GM18858 (cell line): ENCODE measurements at regions not wholly inside any gene's neighbourhood (a gene's known extent, or its start where the extent isn't known, plus 50 kb on each side); places are given as distances from the start of the nearest gene placed in this dataset.
"Not testable (repeated sequence)": the region's sequence is repeated elsewhere in the genome, so short reads cannot be mapped to it uniquely, and the experiment has no call there.

ENCODE experiments used
- ATAC-seq: cut with Tn5 transposase; IDR thresholded peaks from one replicate; pipeline ENCODE4 v1.9.1; 2021; ENCODE audit not compliant: unreplicated experiment

DNA sequence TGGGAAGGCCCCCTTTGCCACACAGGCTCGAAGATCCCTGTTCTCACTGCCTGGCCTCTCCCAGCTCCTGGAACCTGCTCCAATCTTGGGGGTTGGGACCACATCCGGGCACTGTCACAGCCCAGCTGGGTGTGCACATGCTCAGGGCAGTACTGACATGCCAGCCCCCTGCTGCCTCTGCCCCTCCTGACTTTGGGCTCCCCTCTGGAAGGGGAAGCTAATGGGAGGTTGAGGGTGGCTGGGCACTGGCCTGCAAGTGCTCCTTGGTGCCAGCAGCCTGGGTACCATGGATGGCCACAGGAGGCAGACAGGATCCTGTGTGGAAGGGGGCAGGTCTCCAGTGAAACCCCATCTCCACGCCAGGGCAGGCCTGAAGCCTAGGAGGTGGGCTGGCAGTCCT, 126.1 kb upstream of the NOL4 start:
- no peak for ATAC-seq

- ATAC-seq, result no peak
These were observed 127.9 kb upstream of the NOL4 start for GRCh38 chr18:34352385-34353163.

DNA sequence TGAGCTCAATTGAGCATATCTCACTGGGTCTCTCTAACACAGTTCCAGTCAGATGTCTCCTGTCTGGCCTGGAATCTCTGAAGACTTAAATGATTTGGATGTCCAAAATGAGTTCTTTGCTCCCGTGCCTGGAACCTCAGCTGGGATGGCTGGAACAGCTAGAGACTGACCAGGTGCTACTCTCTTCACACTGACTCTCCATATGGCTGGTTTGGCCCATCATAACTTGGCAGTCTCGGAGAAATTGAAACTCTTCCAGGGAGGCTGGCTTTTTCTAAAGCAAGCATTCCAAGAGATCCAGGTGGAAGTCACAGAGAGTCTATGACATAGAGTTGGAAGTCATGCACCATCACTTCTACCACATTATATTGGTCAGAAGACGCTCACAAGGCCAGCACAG, 129.6 kb upstream of the NOL4 start:
- ATAC-seq, result no peak

GRCh38 chr18:34357944-34358580, 133.3 kb upstream of the NOL4 start:
- ATAC-seq, result no peak

DNA sequence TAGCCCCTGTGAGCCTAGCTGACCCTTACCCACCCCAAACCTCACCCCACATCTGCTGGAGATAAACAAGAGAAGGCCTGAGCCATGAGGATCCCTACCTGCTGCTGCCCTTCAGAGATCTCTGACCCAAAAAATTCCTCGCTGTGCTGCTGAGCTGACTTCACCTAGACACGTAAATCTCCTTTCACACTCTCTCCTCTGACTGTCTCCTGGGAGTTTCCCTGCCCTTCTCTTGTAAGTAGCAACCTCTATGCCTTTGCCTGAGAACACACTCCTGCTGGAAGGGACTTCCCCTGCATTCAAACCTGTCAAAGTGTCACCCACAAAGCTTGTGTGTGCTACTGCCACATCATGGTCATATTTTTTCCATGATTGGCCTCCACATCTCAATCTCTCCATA, 134.2 kb upstream of the NOL4 start:
- ATAC-seq, result peak; percentile 97

GRCh38 chr18:34364699-34365098, 140.0 kb upstream of the NOL4 start:
- ATAC-seq, result no peak

- ATAC-seq, result no peak
These were observed 146.1 kb upstream of the NOL4 start for GRCh38 chr18:34370704-34371395.

DNA sequence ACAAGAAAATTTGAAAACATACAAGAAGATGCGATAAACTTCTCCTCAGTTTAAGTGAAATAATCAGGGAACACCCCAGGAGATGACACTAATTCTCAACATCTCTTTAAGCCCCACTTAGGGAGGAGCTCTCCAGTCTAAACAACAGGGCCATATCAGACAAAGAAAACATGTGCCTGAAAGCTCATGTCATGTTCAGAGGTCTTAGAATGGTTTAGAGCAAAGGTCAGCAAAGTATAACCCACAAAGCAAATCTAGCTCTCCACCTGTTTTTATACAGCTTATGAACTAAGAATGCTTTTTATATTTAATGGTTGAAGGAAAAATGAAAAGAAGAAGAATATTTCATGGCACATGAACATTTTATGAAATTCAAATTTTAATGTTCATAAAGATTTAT, 155.6 kb upstream of the NOL4 start:
- ATAC-seq, result no peak

DNA sequence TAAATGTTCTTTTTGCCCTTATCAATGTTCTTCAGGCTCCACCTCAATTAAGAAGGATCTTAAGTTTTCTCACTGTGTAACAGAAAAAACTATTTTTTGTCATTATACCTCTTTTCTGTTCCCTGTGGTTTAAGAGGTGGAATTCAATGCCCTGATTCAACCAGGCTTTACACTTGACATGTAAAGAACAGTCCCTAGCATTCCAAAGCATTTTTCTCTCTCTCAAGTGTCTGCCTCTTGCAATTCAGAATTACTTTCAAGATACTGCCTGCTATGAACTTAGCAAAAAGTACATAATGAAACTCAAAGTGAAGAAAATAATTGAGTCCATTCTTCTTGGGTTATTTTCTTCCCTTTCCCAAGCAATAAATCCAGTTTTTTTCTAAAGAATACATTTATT, 160.6 kb upstream of the NOL4 start:
- ATAC-seq, result no peak

DNA sequence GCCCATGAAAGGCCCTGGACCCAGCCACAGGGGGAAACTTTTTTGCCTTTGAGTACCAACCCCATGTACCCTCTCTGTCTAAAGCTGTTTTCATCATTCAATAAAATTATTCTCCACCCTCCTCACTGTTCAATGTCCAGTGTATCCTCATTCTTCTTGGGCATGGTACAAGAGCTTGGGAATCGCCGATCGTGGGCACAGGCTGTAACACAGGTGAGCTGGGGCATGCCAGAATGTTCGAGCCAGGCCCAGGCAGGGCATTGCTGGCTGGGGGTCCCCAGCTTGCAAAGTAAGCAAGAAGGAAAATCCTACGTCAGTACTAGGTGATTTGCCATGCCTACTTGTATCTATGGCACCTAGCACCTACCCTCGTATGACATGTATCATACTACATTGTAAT, 162.1 kb upstream of the NOL4 start:
- ATAC-seq, result no peak

- ATAC-seq, result no peak
These were observed 172.7 kb upstream of the NOL4 start for GRCh38 chr18:34397286-34397896.

DNA sequence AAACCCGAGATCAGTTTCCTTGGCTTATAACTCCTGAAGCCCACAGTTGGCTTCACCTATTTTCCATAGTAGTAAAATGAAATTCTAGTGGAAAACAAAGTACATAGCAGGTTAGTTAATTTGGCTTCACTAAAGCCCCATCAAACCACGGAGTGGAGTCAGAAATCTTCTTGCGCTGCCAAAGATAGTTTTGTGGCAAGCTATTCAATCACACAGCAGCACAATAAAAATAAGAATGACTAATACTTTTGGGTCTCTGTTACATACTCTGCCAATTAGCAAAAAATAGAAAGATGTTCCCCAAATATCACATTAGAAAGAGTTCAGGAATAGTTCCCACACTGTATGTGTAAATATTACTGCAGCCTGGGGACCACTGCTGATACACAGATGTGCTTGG, 175.2 kb upstream of the NOL4 start:
- no peak for ATAC-seq

GRCh38 chr18:34400834-34401233, 176.1 kb upstream of the NOL4 start:
- ATAC-seq, result no peak

GRCh38 chr18:34401775-34402174, 177.1 kb upstream of the NOL4 start:
- ATAC-seq, result no peak

GRCh38 chr18:34407471-34407870, 182.8 kb upstream of the NOL4 start:
- not testable (repeated sequence) for ATAC-seq

- no peak for ATAC-seq
These were observed 187.2 kb upstream of the NOL4 start for GRCh38 chr18:34411952-34412351.

DNA sequence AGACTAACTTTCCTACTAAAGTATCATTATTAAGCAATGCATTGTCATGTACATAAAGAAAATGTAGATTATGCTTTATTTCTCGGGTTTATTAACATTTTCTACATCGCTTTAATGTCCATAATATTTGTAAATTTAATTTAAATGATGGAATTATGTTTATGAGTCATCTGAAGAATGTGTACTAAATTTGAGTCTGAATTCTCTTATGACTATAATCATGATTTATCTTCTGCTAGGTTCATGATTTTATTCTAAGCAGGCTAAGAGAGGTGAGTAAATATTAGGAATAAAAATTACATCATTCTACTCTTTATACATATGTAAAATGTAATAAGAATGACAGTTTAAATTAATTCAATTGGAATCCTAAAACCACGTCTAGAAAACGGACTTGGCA, 206.3 kb upstream of the NOL4 start:
- ATAC-seq, result no peak

GRCh38 chr18:34444622-34445021, 219.9 kb upstream of the NOL4 start:
- ATAC-seq, result no peak

DNA sequence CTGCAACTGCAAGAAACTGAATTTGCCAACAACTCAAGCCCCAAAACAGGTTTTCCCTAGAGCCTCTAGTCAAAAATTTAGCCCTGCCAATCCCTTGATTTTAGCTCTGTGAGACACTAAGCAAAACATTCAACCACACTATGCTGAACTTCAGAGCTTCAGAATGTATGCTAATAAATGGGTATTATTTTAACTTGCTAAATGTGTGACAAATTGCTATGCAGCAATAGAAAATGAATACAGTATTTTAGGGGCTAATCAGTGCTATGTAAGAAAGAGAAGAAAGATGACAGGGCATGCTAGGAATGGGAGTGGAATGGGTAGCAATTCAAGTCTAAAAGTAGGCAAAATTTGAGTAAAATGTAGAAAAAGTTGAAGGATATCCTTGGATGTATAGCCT, 223.9 kb upstream of the NOL4 start:
- no peak for ATAC-seq

GRCh38 chr18:34457761-34458160, 233.0 kb upstream of the NOL4 start:
- no peak for ATAC-seq

DNA sequence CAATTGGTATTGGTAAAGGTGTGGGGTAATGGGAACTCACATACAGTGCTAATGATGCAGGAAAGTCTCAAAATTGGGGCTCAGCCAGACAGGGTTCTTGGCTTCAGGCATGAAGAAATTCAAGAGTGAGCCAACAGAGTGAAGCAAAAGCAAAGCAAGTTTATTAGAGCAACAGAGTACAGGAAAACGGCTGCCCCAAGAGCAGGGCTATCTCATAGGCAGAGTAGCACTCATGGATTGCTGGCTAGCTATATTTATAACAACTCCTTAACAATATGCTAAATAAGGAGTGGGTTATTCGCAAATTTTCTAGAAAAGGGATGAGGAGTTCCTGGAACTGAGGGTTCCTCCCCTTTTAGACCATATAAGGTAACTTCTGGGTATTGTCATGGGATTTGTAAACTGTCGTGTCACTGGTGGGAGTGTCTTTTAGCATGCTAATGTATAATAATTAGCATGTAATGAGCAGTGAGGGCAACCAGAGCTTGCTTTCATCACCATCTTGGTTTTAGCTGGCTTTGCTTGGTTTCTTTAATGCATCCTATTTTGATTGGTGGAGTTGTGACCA, 233.8 kb upstream of the NOL4 start:
- no peak for ATAC-seq
